Stimulated activated CD4-positive, alpha-beta T cell treated with anti-CD3 and anti-CD28 coated beads, Interleukin-1b, Interleukin-23, amount 100 ng/mL, for 4 hours (primary cell): ENCODE measurements at regions not wholly inside any gene's neighbourhood (a gene's known extent, or its start where the extent isn't known, plus 50 kb on each side); places are given as distances from the start of the nearest gene placed in this dataset.

Experiments
- DNase-seq, 2 donors: peaks; one replicate each; pipeline ENCODE4 v3.0.0-alpha.2; 2020; ENCODE audit warnings: low read depth in 2 of 2

DNA sequence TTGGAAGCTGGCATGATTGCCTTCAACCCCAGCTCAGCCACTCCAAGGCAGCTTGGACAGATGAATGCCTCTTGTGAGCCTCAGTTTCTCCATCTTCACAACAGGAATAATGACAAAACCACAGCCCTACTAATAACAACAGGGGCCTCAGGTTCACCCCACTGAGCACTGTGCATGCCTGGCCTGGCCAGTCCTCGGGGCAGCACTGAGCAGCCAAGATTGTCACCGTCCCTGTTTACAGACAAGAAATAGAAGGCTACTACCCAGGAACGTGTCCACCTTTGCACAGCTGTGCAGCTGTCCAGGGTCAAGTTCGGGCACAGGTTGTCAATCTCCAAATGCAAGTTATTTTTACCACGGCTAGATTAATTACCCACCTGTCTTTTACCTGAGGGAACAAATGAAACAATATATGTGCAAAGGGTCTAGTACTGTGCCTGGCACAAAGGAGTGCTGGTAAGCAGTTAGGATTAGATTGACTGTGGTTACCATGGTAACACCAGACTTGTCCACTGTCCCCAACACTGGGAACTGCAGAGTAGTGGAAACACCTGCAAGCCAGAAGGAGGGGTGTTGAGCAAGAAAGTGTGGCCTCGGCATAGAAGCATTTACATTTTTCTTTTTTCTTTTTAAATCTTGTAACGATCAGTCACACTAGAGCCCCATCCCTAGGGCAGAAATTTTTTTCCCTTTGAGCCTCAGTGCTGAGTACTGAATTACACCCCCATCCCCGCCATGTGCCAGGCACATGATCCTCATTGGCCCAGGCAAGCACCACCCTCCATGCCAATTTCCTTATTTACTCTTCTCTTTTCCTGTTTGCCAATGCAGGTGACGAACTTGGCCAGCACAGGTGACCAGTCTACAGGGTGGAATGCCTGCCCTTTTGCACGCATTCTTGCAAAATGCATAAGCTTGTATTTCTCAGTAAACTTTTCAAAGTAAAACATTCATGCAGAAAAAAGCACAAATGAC is 66.3 kb upstream of the SLC6A6 start:
- no peak for DNase-seq

DNA sequence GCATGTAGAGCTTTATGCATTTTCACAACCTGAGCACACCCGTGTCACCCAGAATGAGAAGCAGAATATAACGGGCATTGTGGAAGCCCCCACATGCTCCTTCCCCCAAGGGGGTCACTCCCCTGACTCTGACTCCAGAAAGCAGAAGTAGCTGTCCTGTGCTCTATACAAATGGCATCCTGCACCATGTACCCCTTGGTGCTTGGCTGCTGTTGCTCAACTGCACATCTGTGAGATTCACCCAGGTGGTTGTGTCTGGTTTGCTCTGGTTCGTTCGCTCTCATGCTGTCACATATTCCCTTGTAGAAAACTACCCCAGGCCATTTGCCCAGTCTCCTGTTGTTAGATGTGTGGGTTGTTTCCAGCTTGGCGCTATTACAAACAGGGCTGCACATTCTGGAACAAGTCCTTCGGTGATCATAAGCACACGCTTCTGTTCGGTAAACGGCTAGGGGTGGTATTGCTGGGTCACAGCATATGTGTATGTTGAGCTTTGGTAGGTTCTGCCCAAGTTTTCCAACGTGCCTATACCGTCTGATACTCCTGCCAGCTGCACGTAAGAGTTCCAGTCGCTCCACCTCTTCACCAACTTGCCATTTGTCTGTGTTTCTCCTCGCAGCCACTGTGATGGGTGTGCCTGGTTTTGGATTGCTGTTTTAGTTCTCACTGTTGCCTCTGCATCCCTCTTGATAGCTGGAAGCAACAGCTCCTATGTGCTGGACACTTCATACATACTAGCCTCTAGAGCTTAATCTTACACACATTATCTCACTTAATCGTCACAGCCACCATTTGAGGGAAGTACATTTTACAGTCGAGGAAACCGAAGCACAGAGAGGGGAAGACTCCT is 65.4 kb upstream of the SLC6A6 start:
- no peak for DNase-seq

DNA sequence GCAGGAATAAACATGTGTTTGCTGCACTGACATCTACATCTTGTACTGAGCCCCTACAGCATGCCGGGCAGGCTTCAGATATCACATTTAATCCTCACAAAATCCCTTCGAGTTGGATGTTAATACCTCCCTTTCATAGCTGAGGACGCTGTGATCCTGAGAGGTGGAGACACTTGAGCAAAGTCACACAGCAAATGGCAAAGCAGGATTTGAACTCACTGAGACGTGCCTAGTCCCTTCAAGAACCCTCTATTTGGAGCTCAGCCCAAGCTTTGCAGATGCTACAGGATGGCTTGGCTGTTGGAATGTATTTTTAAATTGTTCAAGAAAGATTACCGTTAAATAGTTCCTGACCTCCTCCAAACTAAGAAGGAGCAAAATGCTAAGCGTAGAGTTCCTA is 64.6 kb upstream of the SLC6A6 start:
- DNase-seq = no peak

DNA sequence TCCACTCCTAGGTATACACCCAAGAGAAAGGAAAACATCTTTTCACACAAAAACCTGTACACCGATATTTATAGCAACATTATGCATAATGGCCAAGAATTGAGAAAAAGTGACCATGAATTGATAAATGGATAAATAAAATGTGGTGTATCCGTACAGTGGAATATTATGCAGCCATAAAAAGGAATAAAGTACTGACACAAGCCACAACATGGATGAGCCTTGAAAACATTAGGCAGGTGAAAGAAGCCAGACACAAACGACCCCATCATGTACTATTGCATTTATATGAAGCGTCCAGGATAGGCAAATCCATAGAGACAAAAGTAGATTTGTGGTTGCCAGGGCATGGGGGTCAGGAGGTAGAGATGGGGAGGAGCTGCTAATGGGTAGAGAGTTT is 64.2 kb upstream of the SLC6A6 start:
- no peak for DNase-seq

DNA sequence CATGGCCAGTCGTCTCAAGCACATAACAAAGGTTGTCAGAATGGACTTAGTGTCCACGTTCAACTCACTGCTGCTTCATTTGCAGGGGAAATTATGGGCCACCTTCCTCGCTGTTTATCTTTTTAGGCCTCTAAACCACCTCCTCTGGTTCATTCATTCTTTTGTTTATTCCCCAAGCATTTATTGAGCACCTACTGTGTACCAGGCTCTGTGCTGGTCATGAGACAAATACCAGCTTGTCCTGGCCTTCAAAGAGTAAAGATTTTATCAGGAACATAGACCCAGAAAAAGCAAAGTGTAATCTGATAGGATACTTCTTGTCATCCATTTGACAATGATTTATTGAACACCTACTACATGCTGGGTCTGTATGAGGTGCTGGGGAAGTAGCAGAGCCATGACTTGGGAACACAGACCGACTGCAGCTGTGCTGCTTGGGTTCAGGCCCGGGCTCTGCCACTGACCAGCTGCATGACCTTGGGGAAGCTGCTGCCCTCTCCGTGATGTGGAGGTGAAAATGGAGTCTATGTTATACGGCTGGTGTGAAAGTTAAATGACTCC is 63.4 kb upstream of the SLC6A6 start:
- no peak for DNase-seq

DNA sequence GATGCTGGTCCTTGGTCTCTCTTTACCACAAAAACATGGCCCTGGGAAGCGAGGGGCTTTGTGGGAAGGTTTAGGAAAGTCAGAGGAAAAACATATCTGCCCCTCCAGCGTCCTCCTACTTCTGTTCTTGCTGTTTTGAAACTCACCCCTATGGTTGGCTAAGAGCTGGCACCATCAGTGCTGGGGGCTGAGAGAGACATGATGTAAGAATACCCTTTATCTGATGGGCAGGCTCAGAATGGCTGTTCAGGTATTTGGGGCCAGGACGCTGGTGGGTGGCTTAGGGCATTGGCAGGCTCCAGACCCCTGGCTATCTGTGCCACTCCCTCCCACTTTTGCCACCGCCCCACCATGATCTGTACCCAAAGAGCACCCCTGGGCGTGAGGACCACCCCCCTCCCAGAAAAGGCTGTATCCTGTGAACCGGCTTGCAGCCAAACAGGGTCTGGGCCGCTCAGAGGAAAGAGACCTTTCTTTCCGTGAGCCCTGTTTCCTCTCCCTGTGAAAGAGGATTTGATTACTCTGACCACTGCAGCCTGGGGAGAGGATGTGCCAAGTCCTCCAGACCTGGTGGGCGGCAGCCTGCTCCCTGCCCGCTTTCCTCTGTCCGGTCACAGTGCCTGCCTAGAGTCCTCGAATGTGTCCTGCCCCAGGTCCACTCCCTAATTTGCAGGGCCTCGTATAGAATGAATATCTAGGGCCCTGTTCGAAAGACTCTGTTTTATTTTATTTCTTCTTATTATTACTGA is 61.3 kb upstream of the SLC6A6 start:
- no peak for DNase-seq

DNA sequence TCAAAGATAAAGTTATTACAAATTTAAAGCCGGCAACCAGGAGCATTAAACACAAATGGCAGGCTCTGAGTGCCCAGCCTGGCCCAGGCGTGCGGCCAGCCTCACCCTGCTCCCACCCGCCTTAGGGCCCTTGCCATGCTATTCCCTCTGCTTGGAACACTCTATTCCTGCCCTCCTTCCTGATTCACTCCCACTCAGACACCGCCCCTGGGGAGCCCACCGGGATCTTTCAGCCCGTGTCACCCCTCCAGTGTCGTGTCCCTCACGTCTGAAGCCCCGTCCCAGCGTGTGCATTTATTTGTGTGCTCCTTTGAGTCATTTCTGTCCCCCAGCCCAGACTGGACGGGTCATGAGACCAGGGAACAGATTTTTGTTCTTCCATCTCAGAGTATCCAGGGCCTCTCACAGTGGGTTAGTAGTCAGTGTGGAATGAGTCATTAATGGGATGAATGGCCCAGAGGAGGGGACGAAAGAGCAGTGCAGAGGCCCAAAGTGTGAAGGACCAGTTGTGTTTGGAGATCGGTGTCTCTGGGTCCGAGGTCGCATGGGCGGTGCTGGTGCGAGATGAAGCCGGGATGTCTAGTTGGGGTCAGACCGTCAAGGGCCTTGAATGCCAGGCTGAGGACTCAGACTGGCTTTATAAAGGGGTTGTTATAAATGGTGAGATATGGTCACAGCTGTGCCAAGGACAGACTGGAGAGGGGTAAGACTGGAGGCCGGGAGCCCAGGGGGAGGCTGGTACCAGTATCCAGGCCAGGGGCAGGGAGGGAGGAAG is 58.9 kb upstream of the SLC6A6 start:
- DNase-seq = no peak

DNA sequence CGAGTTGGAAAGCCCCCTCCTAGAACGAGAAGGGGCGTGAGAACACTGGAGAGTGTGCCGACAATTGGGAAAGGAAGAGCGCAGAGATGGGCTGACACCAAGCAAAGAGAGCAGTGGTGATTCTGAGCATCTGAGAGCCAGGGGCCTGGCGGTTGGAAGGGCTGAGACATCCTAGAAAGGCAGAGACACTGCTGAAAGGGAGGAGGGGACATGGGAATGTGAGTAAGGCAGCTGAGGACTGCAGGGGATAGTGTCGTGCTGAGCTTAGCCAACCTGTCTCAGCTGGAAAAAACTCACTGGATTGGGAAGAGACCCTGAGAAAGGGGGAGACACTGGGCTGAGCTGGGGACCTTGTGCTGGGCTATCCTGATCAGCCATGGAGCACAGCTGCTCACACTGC is 58.1 kb upstream of the SLC6A6 start:
- DNase-seq = no peak

DNA sequence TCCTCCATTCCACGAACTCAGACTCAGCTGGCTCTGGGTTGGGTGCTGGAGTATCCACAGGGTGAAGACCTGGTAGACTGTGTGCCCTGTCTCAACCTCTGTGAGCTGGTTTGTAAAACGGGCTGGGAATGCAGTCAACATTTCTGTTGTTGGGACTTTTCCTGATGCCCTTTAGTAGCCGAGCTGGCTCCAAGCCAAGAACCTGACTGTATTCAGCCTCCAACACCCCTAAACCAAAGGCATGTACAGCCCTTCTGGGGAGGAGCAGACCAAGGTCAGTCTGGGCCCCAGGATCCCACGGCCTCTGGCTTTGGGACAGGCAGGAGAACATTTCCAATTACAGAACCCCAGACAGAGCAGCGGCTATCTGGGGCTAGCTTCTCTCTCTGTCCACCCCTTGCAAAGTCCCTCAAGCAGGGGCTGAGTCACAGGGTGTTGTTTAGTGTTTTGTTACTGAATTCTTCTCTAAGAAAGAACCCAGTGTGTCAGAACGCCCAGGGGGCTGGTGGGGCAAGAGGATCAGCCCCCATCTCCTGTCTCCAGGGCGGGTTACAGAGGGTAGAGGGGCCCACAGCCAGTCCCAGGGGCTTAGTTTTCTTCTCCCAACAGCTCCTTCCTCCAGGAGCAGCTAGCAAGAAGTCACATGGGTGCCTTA is 56.8 kb upstream of the SLC6A6 start:
- no peak for DNase-seq

DNA sequence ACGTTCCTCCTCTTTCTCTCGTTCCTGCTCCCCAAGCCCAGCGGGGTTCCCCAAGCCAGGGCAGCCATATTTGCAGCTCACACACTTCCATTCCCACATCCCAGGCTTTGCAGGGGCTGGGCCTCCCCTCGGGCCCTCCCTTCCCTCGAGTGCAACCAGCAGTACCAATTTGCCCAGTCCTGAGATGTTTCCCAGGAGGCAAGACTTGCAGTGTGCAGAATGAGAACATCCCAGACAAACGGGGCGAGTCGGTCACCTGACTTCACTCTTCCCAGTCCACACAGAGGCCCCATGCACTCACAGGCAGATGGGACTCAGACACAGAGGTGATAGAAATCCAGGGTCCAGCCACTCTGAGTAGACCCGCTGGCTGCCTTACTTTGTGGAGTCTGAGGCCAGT is 56.2 kb upstream of the SLC6A6 start:
- DNase-seq = no peak

DNA sequence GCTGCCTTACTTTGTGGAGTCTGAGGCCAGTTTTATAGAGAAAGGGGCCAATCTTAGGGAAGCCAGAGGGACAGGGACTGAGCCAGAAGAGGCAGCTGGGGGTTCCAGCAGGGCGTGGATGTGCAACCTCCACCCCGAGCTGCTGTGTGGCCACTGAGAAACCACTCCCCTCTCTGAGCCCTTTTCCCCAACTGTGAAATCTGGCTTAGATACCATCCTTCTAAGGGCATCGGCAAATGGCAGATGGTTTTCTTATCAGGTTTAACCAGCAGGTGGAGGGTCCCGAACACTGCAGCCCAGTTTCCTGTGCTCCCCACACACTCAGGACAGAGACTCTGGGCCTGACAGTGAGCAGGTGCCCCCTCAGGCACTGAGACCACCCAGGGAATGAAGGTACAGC is 55.8 kb upstream of the SLC6A6 start:
- no peak for DNase-seq

DNA sequence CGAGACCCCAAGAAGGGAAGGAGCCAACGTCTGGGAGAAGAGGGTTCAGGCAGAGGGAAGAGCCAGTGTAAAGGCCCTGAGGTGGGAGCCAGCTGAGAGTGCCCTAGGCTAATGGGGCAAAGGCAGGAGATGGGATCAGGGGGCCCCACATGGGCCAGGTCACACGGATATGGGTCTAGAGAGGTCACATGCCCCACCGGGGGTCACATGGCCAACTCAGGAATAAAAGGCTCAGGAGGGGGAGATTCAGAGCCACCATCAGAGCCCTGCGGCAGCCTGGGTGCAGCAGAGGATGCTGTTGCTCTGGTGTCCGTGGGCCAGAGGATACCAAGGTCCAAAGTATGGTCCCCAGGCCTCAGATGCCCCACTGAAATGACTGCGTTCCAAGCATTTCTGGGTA is 55.3 kb upstream of the SLC6A6 start:
- DNase-seq = no peak

DNA sequence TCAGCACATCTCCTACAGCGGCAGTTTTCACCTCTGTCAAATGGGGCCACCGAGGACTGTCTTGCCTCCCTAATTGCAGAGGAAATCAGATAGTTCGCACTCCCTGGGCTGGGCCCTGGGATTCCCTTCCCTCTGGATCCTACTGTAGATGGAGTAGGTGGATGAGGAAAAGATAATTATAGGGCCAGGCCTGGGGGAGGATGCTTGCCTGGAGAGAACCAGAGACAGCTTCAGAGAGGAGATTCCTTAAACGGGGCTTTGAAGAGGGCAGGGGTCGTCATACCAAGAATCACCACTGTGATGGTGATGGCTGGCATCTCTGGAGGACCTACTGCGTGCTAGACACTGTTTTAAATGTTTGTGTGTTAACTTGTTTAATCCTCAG is 50.8 kb upstream of the SLC6A6 start:
- no peak for DNase-seq

DNA sequence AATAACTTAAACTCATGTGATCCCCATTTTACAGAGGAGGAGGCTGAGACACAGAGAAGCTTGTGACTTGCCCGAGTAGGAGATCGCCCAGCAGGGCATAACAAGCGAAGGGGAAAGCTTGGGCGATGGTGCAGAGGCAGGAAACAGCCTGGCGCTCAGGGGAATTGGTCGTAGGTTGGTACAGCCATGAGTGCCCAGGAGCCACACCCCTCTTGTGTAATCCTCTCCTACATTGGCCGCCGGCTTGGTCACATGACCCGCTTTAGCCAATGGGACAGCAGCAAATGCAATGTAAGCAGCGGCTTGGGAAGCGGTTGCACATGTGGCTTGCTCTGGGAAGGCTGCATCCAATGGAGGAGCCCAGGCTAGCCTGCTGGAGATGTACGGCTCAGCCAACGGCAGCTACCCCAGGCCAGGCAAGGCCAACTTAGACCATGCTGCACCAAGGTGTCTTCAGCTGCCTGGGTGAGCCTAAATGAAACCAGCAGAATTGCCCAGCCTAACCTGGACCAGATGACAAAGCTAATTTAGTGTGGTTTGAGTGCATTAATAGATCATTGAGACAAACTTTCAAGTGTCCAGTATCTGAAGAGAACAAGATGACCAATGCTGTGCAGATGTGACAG is 50.3 kb upstream of the SLC6A6 start:
- DNase-seq = no peak
